Kidney (tissue), 13 donors: ENCODE measurements at regions not wholly inside any gene's neighbourhood (a gene's known extent, or its start where the extent isn't known, plus 50 kb on each side); places are given as distances from the start of the nearest gene placed in this dataset.

Experiments
- DNase-seq, 5 donors: peaks; one replicate each; pipeline ENCODE4 v3.0.0-alpha.2; 2013 to 2020
- FAIRE-seq: peaks from 2 replicates; lab custom pipeline; 2012; peaks lifted over from hg19 to GRCh38; lab: Jason Lieb, UNC
- H3K27ac ChIP-seq, 2 donors: one replicate each; pipeline ENCODE4 v1.7.0; 2013; ENCODE audit warnings: low read depth in 2 of 2, low read length in 2 of 2, inconsistent platforms in 1 of 2
- H3K27me3 ChIP-seq: one replicate; pipeline ENCODE4 v1.7.1; 2013; ENCODE audit warnings: low read length, inconsistent platforms; ENCODE audit not compliant: control insufficient read depth, insufficient read depth
- H3K36me3 ChIP-seq, 3 donors: one replicate each; pipeline versions ENCODE4 v1.7.0 to v1.7.1; 2013; ENCODE audit warnings: low read length in 3 of 3, control low read depth in 1 of 3, inconsistent platforms in 1 of 3; ENCODE audit not compliant: insufficient read depth in 3 of 3, control insufficient read depth in 2 of 3
- H3K4me1 ChIP-seq, 3 donors: one replicate each; pipeline versions ENCODE4 v1.7.0 to v1.7.1; 2013; ENCODE audit warnings: low read length in 3 of 3, inconsistent platforms in 1 of 3, low read depth in 1 of 3; ENCODE audit not compliant: control insufficient read depth in 2 of 3, insufficient read depth in 2 of 3
- H3K4me3 ChIP-seq, 3 donors: one replicate each; pipeline versions ENCODE4 v1.7.0 to v1.8.1; 2013; ENCODE audit warnings: low read length in 3 of 3, control low read depth in 1 of 3, inconsistent platforms in 1 of 3
- H3K9ac ChIP-seq, 3 donors: one replicate each; pipeline versions ENCODE4 v1.7.0 to v1.7.1; 2013; ENCODE audit warnings: low read length in 3 of 3, control low read depth in 1 of 3, inconsistent platforms in 1 of 3
- H3K9me3 ChIP-seq, 3 donors: one replicate each; pipeline versions ENCODE4 v1.7.0 to v1.7.1; 2013; ENCODE audit warnings: low read length in 3 of 3, control low read depth in 1 of 3, inconsistent platforms in 1 of 3; ENCODE audit not compliant: control insufficient read depth in 2 of 3, insufficient read depth in 1 of 3
- intact Hi-C: fragments of 100-400 bp; cut with DNase I; formaldehyde crosslinking; loops from one replicate; pipeline ENCODE4 v1.11.1; 2022
- TF ChIP-seq, protein P1 (sequence below): IDR thresholded peaks from 3 replicates; pipeline ENCODE4 v1.5.1; 2012; ENCODE audit warnings: mild to moderate bottlenecking, moderate library complexity, borderline replicate concordance; ENCODE audit not compliant: insufficient read depth; ENCODE audit errors: extremely low read depth
- donor health status: control.
- donor health status: control.
- donor health status: control.
- donor health status: control.
- donor health status: control.
- donor health status: DM: yes; HTN: yes; CAD: no.
- donor health status: Normal renal cell carcinoma (clear cell type).

DNA sequence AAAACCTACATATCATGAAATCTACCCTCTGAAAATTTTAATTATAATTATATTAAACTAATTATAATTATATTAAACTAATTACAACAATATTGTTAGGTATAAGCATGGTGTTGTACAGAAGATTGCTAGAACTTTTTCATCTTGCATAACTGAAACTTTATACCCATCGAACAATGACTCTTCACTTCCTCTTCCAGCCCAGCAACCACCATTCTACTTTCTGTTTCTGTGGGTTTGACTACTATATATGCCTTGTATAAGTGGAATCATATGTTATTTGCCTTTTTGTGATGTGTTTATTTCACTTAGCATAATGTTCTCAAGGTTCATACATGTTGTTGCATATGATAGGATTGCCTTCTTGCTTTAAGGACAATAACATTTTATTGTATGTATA lies 274.2 kb upstream of the CCNH start:
- Histone ChIP-seq H3K36me3 (no peaks in the 10 kb centered on the region), H3K4me3 (no peak overlapping the region), H3K27me3 (no peaks in the 10 kb centered on the region), H3K4me1 (no peaks in the 10 kb centered on the region), H3K9ac (no peak overlapping the region), H3K27ac (no peak overlapping the region), H3K9me3 (peaks cover 0 to 4% (median 0%) of the 10 kb centered on the region in 3 donors)
- TF ChIP-seq, protein P1, sequence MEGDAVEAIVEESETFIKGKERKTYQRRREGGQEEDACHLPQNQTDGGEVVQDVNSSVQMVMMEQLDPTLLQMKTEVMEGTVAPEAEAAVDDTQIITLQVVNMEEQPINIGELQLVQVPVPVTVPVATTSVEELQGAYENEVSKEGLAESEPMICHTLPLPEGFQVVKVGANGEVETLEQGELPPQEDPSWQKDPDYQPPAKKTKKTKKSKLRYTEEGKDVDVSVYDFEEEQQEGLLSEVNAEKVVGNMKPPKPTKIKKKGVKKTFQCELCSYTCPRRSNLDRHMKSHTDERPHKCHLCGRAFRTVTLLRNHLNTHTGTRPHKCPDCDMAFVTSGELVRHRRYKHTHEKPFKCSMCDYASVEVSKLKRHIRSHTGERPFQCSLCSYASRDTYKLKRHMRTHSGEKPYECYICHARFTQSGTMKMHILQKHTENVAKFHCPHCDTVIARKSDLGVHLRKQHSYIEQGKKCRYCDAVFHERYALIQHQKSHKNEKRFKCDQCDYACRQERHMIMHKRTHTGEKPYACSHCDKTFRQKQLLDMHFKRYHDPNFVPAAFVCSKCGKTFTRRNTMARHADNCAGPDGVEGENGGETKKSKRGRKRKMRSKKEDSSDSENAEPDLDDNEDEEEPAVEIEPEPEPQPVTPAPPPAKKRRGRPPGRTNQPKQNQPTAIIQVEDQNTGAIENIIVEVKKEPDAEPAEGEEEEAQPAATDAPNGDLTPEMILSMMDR: no peak
- DNase-seq: no peak
- intact Hi-C loops: no loop called here
- no peak for FAIRE-seq

DNA sequence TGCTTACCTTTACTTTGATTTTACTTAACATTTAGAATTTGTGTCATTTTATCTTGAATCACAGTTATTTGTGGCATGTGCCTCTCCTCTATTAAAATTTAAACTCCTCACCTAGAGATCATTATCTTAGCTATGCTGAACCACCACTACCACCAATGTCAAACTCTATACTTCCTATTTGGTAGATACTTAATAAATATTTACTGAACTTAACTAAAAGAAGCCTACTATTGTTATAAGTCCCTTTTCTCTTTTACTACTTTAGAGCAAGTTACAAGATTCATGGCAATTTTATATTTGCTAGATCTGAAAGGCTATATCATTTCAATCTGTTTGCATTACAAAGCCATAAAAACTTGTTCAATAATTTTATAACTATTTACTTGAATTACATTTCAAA lies 273.3 kb upstream of the CCNH start:
- TF ChIP-seq, protein P1: no peak
- Histone ChIP-seq H3K4me1 (no peaks in the 10 kb centered on the region), H3K27me3 (no peaks in the 10 kb centered on the region), H3K36me3 (no peaks in the 10 kb centered on the region), H3K4me3 (no peak overlapping the region), H3K9ac (no peak overlapping the region), H3K9me3 (peaks cover 0 to 4% (median 0%) of the 10 kb centered on the region in 3 donors), H3K27ac (no peak overlapping the region)
- intact Hi-C loops: no loop called here
- FAIRE-seq (no peak), DNase-seq (no peak)

DNA sequence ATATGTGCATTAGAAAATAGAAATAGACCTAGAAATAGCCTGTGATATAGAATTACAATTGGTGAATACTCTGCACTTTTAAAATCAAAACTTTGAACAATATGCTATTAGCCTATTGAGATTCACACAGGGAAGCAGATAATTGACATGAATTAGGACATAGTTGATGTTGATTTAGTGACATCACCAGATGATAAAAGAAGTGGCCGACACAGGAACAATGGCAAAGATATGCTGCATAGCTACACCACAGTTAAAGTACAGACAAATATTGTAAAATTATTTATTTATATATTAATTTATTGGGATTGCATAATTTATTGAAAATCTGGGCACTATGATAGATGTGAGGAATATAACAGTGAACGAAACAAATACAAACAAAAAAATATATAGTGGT lies 261.5 kb upstream of the CCNH start:
- Histone ChIP-seq H3K27ac (no peak overlapping the region), H3K4me3 (no peak overlapping the region), H3K36me3 (no peaks in the 10 kb centered on the region), H3K9me3 (no peaks in the 10 kb centered on the region), H3K27me3 (no peaks in the 10 kb centered on the region), H3K4me1 (no peaks in the 10 kb centered on the region), H3K9ac (no peak overlapping the region)
- DNase-seq (no peak), FAIRE-seq (no peak)
- intact Hi-C loops: no loop called here
- TF ChIP-seq, protein P1: no peak

DNA sequence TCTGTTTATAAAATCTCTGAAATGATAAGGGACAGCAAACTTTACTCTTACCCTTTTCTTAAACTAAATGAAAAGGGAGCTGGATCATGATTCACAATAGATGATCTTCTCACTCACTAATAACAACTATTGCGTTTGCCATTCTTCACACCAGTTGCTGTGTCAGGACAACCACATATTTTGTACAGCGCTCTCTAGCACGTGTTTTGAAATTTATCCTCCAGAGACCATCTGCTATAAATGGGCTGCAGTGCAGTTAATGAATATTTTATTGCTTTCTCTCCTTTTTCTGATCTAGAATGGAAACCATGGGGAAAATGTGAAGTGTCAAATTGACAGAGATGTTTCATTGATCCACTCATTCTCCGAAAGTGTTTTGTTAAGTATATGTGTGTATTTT lies 258.4 kb upstream of the CCNH start:
- intact Hi-C loops: no loop called here
- DNase-seq (no peak), FAIRE-seq (no peak)
- H3K4me3 ChIP-seq: no peak overlapping the region
- no peak overlapping the region for H3K9ac ChIP-seq
- H3K9me3 ChIP-seq: no peaks in the 10 kb centered on the region
- no peaks in the 10 kb centered on the region for H3K27me3 ChIP-seq
- TF ChIP-seq, protein P1: no peak
- no peaks in the 10 kb centered on the region for H3K4me1 ChIP-seq
- no peaks in the 10 kb centered on the region for H3K36me3 ChIP-seq
- no peak overlapping the region for H3K27ac ChIP-seq
